A549 (cell line): ENCODE measurements at regions not wholly inside any gene's neighbourhood (a gene's known extent, or its start where the extent isn't known, plus 50 kb on each side); places are given as distances from the start of the nearest gene placed in this dataset.
"Not testable (repeated sequence)": the region's sequence is repeated elsewhere in the genome, so short reads cannot be mapped to it uniquely, and the experiment has no call there.

Source experiments
- ATAC-seq, 2 experiments: fragments of 200-7000 bp in 1 of 2; fragments of >200 bp in 1 of 2; cut with Nextera tagmentation in 1 of 2; cut with Tn5 transposase in 1 of 2; 3 replicates each; pipeline versions ENCODE4 v1.8.0 to v1.9.1; 2018 to 2020; ENCODE audit warnings: mild to moderate bottlenecking in 1 of 2, moderate library complexity in 1 of 2
- CTCF ChIA-PET: fragments of 300-600 bp; sonication (Branson Sonifier 250); formaldehyde crosslinking; extraction: SDS; loops from one replicate; lab custom pipeline; 2021; ENCODE audit warnings: antibody characterized with exemption, inconsistent platforms; lab: Yijun Ruan, JAX
- POLR2A ChIA-PET: fragments of 350-600 bp; formaldehyde crosslinking; extraction: SDS; loops from one replicate; lab custom pipeline; 2021; ENCODE audit warnings: antibody characterized with exemption, inconsistent platforms; lab: Yijun Ruan, JAX
- DNase-seq, 2 experiments: peaks; one replicate each; pipeline versions ENCODE4 v3.0.0 to v3.0.0-alpha.2; 2011 to 2016; ENCODE audit warnings: low read depth in 1 of 2, low spot score in 1 of 2
- FAIRE-seq: peaks from 2 replicates; lab custom pipeline; 2011; peaks lifted over from hg19 to GRCh38; lab: Jason Lieb, UNC
- H3K27ac ChIP-seq, 2 experiments: fragments of >200 bp; sonication (Bioruptor Twin); formaldehyde crosslinking; 3 replicates each; pipeline ENCODE4 v1.5.1; 2016 to 2017
- H3K4me1 ChIP-seq: fragments of >200 bp; sonication (Bioruptor Twin); formaldehyde crosslinking; 3 replicates; pipeline ENCODE4 v1.6.1; 2016
- H3K4me2 ChIP-seq: fragments of >200 bp; sonication (Bioruptor Twin); formaldehyde crosslinking; 3 replicates; pipeline ENCODE4 v1.6.1; 2016
- H3K4me3 ChIP-seq: fragments of >200 bp; sonication (Bioruptor Twin); formaldehyde crosslinking; 3 replicates; pipeline ENCODE4 v1.5.1; 2016
- H3K9me3 ChIP-seq: fragments of >200 bp; sonication (Bioruptor Twin); formaldehyde crosslinking; 3 replicates; pipeline ENCODE4 v1.6.1; 2016
- BCL3 ChIP-seq: fragments of >200 bp; sonication (Bioruptor Twin); formaldehyde crosslinking; IDR thresholded peaks from 3 replicates; pipeline ENCODE4 v1.6.1; 2016
- CEBPB ChIP-seq, 2 experiments: fragments of >200 bp in 1 of 2; sonication (Bioruptor Twin) in 1 of 2; formaldehyde crosslinking in 1 of 2; IDR thresholded peaks; 2 replicates each; pipeline ENCODE4 v1.6.1; 2012 to 2016
- CTCF ChIP-seq: fragments of >200 bp; sonication (Bioruptor Twin); formaldehyde crosslinking; IDR thresholded peaks from 3 replicates; pipeline ENCODE4 v1.5.1; 2016
- E2F6 ChIP-seq: IDR thresholded peaks from 2 replicates; pipeline ENCODE4 v1.6.1; 2012; ENCODE audit warnings: low read depth, borderline replicate concordance
- HDAC2 ChIP-seq: fragments of 200-600 bp; sonication (generic); IDR thresholded peaks from 2 replicates; pipeline ENCODE4 v1.6.1; 2016
- HES2 ChIP-seq: fragments of >200 bp; sonication (Bioruptor Twin); formaldehyde crosslinking; IDR thresholded peaks from 2 replicates; pipeline ENCODE4 v1.6.1; 2016
- HEYL ChIP-seq: fragments of 250-450 bp; sonication (Bioruptor Pico); IDR thresholded peaks from 2 replicates; pipeline ENCODE4 v1.8.0; 2021; ENCODE audit warnings: mild to moderate bottlenecking, moderate library complexity
- HOXB13 ChIP-seq: fragments of 250-450 bp; sonication (Bioruptor Pico); IDR thresholded peaks from 2 replicates; pipeline ENCODE4 v1.5.0; 2020; ENCODE audit warnings: low read depth, mild to moderate bottlenecking, moderate library complexity
- PHF8 ChIP-seq: fragments of 200-600 bp; sonication (generic); IDR thresholded peaks from 2 replicates; pipeline ENCODE4 v1.6.1; 2016; ENCODE audit warnings: low read depth, mild to moderate bottlenecking, antibody characterized with exemption, moderate library complexity, borderline replicate concordance
- POLR2AphosphoS2 ChIP-seq: conservative IDR thresholded peaks from 2 replicates; pipeline ENCODE4 v1.6.1; 2012; ENCODE audit warnings: low read length, improper control_type of control experiment, inconsistent platforms
- RCOR1 ChIP-seq: fragments of 150-350 bp; IDR thresholded peaks from 2 replicates; pipeline ENCODE4 v1.6.1; 2014; ENCODE audit warnings: antibody characterized with exemption, low read length, low read depth
- RNF2 ChIP-seq: fragments of 200-600 bp; sonication (generic); IDR thresholded peaks from 2 replicates; pipeline ENCODE4 v1.6.1; 2016; ENCODE audit warnings: low read depth, mild to moderate bottlenecking, antibody characterized with exemption, moderate library complexity, borderline replicate concordance
- SREBF2 ChIP-seq: fragments of 450-650 bp; IDR thresholded peaks from 2 replicates; pipeline ENCODE4 v1.6.1; 2014; ENCODE audit warnings: mild to moderate bottlenecking, moderate library complexity
- TFCP2L1 ChIP-seq: fragments of 250-450 bp; sonication (Bioruptor Pico); IDR thresholded peaks from 2 replicates; pipeline ENCODE4 v1.5.0; 2021; ENCODE audit warnings: mild to moderate bottlenecking
- TP53 ChIP-seq: fragments of 250-450 bp; sonication (Bioruptor Pico); IDR thresholded peaks from 2 replicates; pipeline ENCODE4 v1.5.0; 2021; ENCODE audit warnings: mild to moderate bottlenecking, moderate library complexity
- USF2 ChIP-seq: fragments of 450-650 bp; IDR thresholded peaks from 2 replicates; pipeline ENCODE4 v1.6.1; 2014; ENCODE audit warnings: antibody characterized with exemption
- ZC3H11A ChIP-seq: fragments of 450-650 bp; IDR thresholded peaks from 2 replicates; pipeline ENCODE4 v1.6.1; 2014; ENCODE audit warnings: antibody characterized with exemption, mild to moderate bottlenecking
- ZFP36 ChIP-seq: fragments of 450-650 bp; IDR thresholded peaks from 2 replicates; pipeline ENCODE4 v1.6.1; 2014; ENCODE audit warnings: borderline replicate concordance; ENCODE audit not compliant: partially characterized antibody
- WGBS: methylation state at CpG from one replicate; pipeline ENCODE4 v1.1.6; 2017; ENCODE audit errors: missing lambda C conversion rate; 5-methylcytosine and 5-hydroxymethylcytosine counted together
- TF ChIP-seq, protein P1 (sequence below): IDR thresholded peaks from 2 replicates; pipeline ENCODE4 v1.6.1; 2012
- TF ChIP-seq, protein P2 (sequence below): fragments of 150-350 bp; IDR thresholded peaks from 2 replicates; pipeline ENCODE4 v1.6.1; 2014; ENCODE audit warnings: low read depth, mild to moderate bottlenecking, low read length

GRCh38 chr18:44579745-44580144 lies 100.9 kb upstream of the SETBP1 start:
- FAIRE-seq (no peak), DNase-seq (no peak), ATAC-seq (no peak)
- no peaks in the 10 kb centered on the region for H3K4me1 ChIP-seq
- no peaks in the 10 kb centered on the region for H3K9me3 ChIP-seq
- ChIA-PET CTCF (no interaction called here), POLR2A (no interaction called here)
- 67% methylated on average over 7 of the region's 7 CpGs for WGBS
- no peak overlapping the region for H3K27ac ChIP-seq
- H3K4me3 ChIP-seq = no peak overlapping the region
- TF ChIP-seq CTCF (no peak), E2F6 (no peak), HEYL (CRISPR knock-in tag) (no peak), TFCP2L1 (no peak), HOXB13 (CRISPR knock-in tag) (no peak), USF2 (no peak), RNF2 (no peak), SREBF2 (no peak), TP53 (CRISPR knock-in tag) (no peak), ZFP36 (no peak), BCL3 (no peak)
- TF ChIP-seq, protein P1, sequence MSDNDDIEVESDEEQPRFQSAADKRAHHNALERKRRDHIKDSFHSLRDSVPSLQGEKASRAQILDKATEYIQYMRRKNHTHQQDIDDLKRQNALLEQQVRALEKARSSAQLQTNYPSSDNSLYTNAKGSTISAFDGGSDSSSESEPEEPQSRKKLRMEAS = no peak
- TF ChIP-seq, protein P2, sequence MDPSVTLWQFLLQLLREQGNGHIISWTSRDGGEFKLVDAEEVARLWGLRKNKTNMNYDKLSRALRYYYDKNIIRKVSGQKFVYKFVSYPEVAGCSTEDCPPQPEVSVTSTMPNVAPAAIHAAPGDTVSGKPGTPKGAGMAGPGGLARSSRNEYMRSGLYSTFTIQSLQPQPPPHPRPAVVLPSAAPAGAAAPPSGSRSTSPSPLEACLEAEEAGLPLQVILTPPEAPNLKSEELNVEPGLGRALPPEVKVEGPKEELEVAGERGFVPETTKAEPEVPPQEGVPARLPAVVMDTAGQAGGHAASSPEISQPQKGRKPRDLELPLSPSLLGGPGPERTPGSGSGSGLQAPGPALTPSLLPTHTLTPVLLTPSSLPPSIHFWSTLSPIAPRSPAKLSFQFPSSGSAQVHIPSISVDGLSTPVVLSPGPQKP = no peak
- no peak overlapping the region for H3K4me2 ChIP-seq

GRCh38 chr18:44580159-44580558 lies 100.5 kb upstream of the SETBP1 start:
- WGBS = 48% methylated on average over 2 of the region's 2 CpGs
- ATAC-seq (no peak), FAIRE-seq (no peak), DNase-seq (no peak)
- TF ChIP-seq POLR2AphosphoS2 (no peak), ZC3H11A (no peak), CEBPB (IDR thresholded peaks at IDR 0.05) (no peak), PHF8 (no peak), TFCP2L1 (no peak), HEYL (CRISPR knock-in tag) (no peak), HDAC2 (no peak), HES2 (no peak), BCL3 (no peak), RCOR1 (no peak)
- Histone ChIP-seq H3K27ac (no peak overlapping the region), H3K9me3 (no peaks in the 10 kb centered on the region), H3K4me1 (no peaks in the 10 kb centered on the region), H3K4me2 (no peak overlapping the region), H3K4me3 (no peak overlapping the region)
- ChIA-PET POLR2A (no interaction called here), CTCF (no interaction called here)

DNA sequence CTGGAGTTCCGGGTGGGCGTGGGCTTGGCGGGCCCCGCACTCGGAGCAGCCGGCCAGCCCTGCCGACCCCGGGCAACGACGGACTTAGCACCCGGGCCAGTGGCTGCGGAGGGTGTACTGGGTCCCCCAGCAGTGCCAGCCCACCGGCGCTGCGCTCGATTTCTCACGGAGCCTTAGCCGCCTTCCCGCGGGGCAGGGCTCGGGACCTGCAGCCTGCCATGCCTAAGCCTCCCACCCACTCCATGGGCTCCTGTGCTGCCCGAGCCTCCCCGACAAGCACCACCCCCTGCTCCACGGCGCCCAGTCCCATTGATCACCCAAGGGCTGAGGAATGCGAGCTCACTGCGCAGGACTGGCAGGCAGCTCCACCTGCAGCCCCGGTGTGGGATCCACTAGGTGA lies 99.9 kb upstream of the SETBP1 start:
- CTCF ChIA-PET, FAIRE-seq, H3K4me2 ChIP-seq: not testable (repeated sequence)

More for the DNA sequence above, 99.9 kb upstream of the SETBP1 start:
- ATAC-seq, H3K4me1 ChIP-seq, DNase-seq, H3K9me3 ChIP-seq, H3K27ac ChIP-seq, POLR2A ChIA-PET, H3K4me3 ChIP-seq: not testable (repeated sequence)
- no CpG with 5 or more reads among the region's 28 CpGs for WGBS
